ENCODE measurements at regions not wholly inside any gene's neighbourhood (a gene's known extent, or its start where the extent isn't known, plus 50 kb on each side); places are given as distances from the start of the nearest gene placed in this dataset.

DNA sequence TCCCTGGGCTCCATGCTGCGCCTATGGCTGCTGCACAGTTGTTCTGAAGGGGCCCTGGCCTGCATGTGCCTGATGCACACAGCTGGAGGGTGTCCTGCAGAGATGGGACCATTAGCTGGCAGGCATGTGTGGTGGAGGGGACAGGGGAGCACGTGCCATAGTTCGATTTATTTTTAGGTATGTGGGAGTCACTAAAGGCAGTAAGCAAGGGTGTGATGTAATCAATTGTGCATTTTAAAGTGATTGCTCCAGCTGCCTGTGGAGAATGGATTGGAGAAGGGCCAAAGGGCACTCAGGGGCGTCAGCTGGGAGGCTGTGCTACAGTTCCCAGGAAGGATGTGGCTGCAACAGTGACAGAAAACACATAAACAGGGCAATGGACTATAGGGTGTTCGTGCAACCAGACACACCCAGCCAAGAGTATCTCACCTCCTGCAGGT, 205.1 kb downstream of the ARL4C start:
- TF ChIP-seq SPI1 (IDR thresholded peaks at IDR 0.05; ENCODE audit: borderline replicate concordance, low read depth) (no peak), POLR2AphosphoS5 (IDR thresholded peaks at IDR 0.05; ENCODE audit: low read depth) (0 out of 2 replicates have a peak, but pooled peaks have one; percentile 40)
- TF ChIP-seq, protein P1, sequence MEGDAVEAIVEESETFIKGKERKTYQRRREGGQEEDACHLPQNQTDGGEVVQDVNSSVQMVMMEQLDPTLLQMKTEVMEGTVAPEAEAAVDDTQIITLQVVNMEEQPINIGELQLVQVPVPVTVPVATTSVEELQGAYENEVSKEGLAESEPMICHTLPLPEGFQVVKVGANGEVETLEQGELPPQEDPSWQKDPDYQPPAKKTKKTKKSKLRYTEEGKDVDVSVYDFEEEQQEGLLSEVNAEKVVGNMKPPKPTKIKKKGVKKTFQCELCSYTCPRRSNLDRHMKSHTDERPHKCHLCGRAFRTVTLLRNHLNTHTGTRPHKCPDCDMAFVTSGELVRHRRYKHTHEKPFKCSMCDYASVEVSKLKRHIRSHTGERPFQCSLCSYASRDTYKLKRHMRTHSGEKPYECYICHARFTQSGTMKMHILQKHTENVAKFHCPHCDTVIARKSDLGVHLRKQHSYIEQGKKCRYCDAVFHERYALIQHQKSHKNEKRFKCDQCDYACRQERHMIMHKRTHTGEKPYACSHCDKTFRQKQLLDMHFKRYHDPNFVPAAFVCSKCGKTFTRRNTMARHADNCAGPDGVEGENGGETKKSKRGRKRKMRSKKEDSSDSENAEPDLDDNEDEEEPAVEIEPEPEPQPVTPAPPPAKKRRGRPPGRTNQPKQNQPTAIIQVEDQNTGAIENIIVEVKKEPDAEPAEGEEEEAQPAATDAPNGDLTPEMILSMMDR (IDR thresholded peaks at IDR 0.05; ENCODE audit: insufficient read depth, low read length): no peak
